ENCODE measurements at regions not wholly inside any gene's neighbourhood (a gene's known extent, or its start where the extent isn't known, plus 50 kb on each side); places are given as distances from the start of the nearest gene placed in this dataset.

- Histone ChIP-seq H3K36me3 (replicated peaks; ENCODE audit: insufficient read depth, low read depth) (no peaks in the 10 kb centered on the region), H3K4me3 (no peak overlapping the region), H3K27me3 (no peaks in the 10 kb centered on the region), H3K27ac (peak overlapping the region; percentile 25), H3K9me2 (replicated peaks; ENCODE audit: insufficient read depth) (no peaks in the 10 kb centered on the region), H2AFZ (no peak overlapping the region), H4K20me1 (ENCODE audit: insufficient read depth, poor library complexity, severe bottlenecking) (no peaks in the 10 kb centered on the region), H3K9me3 (ENCODE audit: low read depth) (no peaks in the 10 kb centered on the region), H3K4me1 (ENCODE audit: insufficient read depth) (no peaks in the 10 kb centered on the region), H3K4me2 (no peak overlapping the region), H3K79me2 (no peaks in the 10 kb centered on the region)
- WGBS (ENCODE audit: low lambda C conversion rate, missing lambda C conversion rate): 53% methylated on average over 4 of the region's 4 CpGs
- TF ChIP-seq EZH2phosphoT487 (IDR thresholded peaks at IDR 0.05; ENCODE audit: low read depth, severe bottlenecking, unreplicated experiment) (no peak), EZH2 (IDR thresholded peaks at IDR 0.05; ENCODE audit: borderline replicate concordance) (no peak)
- TF ChIP-seq, protein P1, sequence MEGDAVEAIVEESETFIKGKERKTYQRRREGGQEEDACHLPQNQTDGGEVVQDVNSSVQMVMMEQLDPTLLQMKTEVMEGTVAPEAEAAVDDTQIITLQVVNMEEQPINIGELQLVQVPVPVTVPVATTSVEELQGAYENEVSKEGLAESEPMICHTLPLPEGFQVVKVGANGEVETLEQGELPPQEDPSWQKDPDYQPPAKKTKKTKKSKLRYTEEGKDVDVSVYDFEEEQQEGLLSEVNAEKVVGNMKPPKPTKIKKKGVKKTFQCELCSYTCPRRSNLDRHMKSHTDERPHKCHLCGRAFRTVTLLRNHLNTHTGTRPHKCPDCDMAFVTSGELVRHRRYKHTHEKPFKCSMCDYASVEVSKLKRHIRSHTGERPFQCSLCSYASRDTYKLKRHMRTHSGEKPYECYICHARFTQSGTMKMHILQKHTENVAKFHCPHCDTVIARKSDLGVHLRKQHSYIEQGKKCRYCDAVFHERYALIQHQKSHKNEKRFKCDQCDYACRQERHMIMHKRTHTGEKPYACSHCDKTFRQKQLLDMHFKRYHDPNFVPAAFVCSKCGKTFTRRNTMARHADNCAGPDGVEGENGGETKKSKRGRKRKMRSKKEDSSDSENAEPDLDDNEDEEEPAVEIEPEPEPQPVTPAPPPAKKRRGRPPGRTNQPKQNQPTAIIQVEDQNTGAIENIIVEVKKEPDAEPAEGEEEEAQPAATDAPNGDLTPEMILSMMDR (IDR thresholded peaks at IDR 0.05; ENCODE audit: poor library complexity): no peak
- peak; percentile 64 for DNase-seq (ENCODE audit: low spot score)
Measured at GRCh38 chr15:94105760-94106159, 125.6 kb upstream of the MCTP2 start.

DNA sequence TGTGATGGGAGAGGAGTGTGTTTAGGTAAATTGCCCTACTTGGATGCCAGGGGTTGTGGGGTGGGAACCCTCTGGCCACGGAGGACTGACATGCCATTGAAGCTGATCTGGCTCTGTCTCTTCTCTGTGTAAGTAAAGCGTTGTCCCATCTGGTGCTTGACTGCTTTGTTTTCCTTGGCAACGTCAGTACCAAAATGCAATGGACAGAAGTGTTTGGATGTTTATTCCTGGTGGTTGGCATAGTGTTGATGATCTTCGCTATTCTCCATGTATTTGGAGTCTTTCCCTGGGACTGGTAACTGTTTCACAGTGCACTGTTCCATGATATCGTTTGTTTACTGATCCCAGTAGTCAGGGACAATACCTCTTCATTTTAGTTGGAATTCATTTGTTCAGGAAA is 130.5 kb upstream of the MCTP2 start:
- no peaks in the 10 kb centered on the region for H3K9me3 ChIP-seq (ENCODE audit: low read depth)
- no peaks in the 10 kb centered on the region for H4K20me1 ChIP-seq (ENCODE audit: insufficient read depth, poor library complexity, severe bottlenecking)
- H3K4me1 ChIP-seq (ENCODE audit: insufficient read depth): no peaks in the 10 kb centered on the region
- no peak for DNase-seq (ENCODE audit: low spot score)
- no peak overlapping the region for H2AFZ ChIP-seq
- no peak overlapping the region for H3K4me3 ChIP-seq
- H3K79me2 ChIP-seq: no peaks in the 10 kb centered on the region
- 60% methylated on average over 5 of the region's 5 CpGs for WGBS (ENCODE audit: low lambda C conversion rate, missing lambda C conversion rate)
- no peak overlapping the region for H3K27ac ChIP-seq
- no peaks in the 10 kb centered on the region for H3K27me3 ChIP-seq
- H3K4me2 ChIP-seq: no peak overlapping the region
- TF ChIP-seq, protein P1 (IDR thresholded peaks at IDR 0.05; ENCODE audit: poor library complexity): no peak
- TF ChIP-seq EZH2phosphoT487 (IDR thresholded peaks at IDR 0.05; ENCODE audit: low read depth, severe bottlenecking, unreplicated experiment) (no peak), EZH2 (IDR thresholded peaks at IDR 0.05; ENCODE audit: borderline replicate concordance) (no peak)
- H3K36me3 ChIP-seq (replicated peaks; ENCODE audit: insufficient read depth, low read depth): no peaks in the 10 kb centered on the region
- no peaks in the 10 kb centered on the region for H3K9me2 ChIP-seq (replicated peaks; ENCODE audit: insufficient read depth)

GRCh38 chr15:94099574-94099960 is 131.8 kb upstream of the MCTP2 start:
- 92% methylated on average over 3 of the region's 3 CpGs for whole genome bisulfite sequencing (ENCODE audit: low lambda C conversion rate, missing lambda C conversion rate)
- Histone ChIP-seq H3K4me1 (ENCODE audit: insufficient read depth) (no peaks in the 10 kb centered on the region), H3K79me2 (no peaks in the 10 kb centered on the region), H3K9me3 (ENCODE audit: low read depth) (no peaks in the 10 kb centered on the region), H3K27ac (peak overlapping the region; percentile 41), H4K20me1 (ENCODE audit: insufficient read depth, poor library complexity, severe bottlenecking) (no peaks in the 10 kb centered on the region), H3K4me3 (no peak overlapping the region), H3K9me2 (replicated peaks; ENCODE audit: insufficient read depth) (no peaks in the 10 kb centered on the region), H3K27me3 (no peaks in the 10 kb centered on the region), H2AFZ (no peak overlapping the region), H3K4me2 (no peak overlapping the region), H3K36me3 (replicated peaks; ENCODE audit: insufficient read depth, low read depth) (no peaks in the 10 kb centered on the region)
- DNase-seq (ENCODE audit: low spot score): no peak
- TF ChIP-seq EZH2phosphoT487 (IDR thresholded peaks at IDR 0.05; ENCODE audit: low read depth, severe bottlenecking, unreplicated experiment): no peak
- no peak for TF ChIP-seq EZH2 (IDR thresholded peaks at IDR 0.05; ENCODE audit: borderline replicate concordance)
- TF ChIP-seq, protein P1 (IDR thresholded peaks at IDR 0.05; ENCODE audit: poor library complexity): no peak

Data from hepatocyte (in vitro differentiated cells).